ENCODE measurements at regions not wholly inside any gene's neighbourhood (a gene's known extent, or its start where the extent isn't known, plus 50 kb on each side); places are given as distances from the start of the nearest gene placed in this dataset.

DNA sequence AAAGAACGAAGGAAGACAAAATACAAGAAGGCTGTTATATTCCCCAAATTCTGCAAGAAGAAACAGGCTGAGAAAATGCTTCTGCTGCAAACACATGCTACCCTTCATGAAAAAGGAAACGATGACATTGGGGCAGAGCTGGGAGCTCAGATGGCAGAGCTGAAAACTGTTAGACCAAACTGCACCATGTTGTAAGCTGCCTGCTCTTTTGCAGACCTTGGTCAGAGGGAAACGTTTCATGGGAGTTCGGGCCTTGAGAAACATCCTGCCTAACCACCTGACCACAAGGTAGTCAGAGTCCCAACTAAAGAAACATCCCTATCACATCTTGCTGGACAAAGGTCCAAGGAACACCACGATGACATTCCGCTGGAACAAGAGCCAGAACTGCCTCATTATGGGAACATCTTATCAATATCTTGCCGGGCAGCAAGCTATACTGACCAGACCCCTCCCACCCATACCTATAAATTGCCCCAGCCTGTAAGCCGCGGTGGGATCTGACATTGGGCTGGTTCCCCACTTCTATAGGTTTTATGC, 110.7 kb upstream of the CTSC start:
- DNase-seq = no peak

DNA sequence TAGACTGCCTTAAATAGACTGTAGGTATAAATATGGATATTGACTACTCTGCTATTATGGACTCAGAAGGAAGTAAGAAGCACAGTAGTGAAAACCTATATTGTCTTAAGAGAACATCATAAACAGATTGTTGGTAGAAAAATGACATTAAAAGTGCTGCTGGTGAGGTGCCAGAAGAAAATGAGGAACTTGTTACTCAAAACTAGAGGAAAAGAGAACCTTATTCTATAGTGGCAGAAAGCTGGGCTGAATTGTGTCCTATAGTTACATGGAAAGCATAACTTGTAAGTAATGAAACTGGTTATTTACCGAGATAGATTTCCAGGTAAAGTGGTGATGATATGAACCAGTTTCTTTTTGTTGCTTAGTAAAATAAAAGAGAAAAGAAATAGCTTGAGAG, 109.7 kb upstream of the CTSC start:
- DNase-seq = no peak

DNA sequence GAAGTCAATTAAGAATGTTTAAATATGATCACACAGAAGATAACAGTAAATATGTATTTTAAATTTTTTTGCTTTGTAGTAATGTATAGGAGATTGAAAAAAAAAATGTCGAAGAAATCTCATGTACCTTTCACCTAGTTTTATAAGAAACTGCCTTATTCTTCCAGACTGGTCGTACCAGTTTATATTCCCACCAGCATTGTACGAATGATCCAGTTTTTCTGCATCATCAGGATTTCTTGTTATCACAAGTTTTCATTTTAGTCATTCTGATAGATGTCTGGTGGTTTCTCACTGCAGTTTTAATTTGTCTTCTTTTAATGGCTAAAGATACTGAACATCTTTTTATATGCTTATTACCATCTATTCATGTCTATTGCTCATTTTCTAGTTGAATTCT, 101.8 kb upstream of the CTSC start:
- DNase-seq = no peak

DNA sequence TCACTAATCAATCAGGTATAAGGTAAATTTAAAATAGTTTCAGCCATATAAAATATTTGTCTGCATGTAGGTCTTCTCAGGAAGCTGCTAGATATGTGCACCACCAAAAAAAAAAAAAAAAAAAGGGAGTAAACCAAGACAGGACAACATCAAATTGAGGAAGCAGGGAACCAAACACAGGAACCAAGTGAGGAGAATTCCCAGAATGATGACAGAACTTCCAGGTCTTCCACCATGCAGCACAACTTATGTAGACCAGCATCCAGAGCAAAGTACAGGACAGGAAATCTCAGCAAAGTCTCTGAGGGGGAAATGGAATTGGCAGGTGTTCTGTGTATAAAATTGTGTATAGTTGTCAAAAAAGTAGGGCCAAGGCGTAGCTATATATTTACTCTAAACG, 101.2 kb upstream of the CTSC start:
- DNase-seq = no peak

DNA sequence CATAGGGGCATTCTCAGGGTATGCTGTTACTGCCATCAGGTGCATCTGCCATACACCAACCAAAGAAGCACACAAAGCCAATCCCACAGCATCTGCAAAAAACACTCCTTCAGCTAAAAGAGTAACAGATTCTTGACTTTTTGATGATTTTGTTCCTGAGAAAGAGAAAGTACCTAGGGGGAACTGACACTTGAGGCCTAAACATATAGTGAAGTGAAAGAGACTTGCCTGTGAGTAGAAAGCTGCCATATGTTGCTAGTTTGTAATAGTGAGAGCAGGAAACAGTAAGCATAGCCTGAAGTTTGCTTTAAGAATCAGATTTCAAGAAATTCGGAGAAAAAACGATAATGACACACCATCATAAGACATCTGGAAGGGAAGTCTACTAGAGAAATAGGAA, 97.9 kb upstream of the CTSC start:
- DNase-seq = no peak

DNA sequence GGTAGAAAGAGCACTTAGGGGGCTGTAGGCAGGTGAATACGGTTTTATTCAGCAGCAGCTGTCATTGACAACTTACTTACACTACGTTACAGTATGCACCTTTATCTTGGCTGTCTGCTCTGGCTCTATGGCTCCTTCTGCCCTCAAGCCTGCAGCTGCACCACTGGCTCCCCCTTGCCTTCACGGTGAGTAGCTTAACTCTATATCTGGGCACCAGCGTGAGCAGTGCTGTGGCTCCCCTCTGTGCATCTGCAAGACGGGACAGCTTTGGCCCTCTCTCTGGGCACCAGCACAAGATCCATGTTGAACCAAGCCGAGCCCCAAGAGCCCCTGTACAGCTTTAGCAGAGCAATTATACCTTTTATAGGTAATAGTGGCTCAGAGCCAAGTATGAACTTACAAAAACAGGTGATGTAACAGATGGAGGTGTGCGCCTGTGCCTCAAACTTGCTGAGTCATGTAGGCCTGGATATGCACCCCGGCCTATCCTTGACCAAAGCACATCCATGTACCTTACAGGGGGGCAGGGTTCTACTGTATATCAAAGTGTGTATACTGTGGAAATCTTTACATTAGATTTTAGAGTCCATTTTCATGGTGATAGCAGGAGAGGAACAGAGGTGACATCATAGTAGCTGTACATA, 96.9 kb upstream of the CTSC start:
- no peak for DNase-seq

DNA sequence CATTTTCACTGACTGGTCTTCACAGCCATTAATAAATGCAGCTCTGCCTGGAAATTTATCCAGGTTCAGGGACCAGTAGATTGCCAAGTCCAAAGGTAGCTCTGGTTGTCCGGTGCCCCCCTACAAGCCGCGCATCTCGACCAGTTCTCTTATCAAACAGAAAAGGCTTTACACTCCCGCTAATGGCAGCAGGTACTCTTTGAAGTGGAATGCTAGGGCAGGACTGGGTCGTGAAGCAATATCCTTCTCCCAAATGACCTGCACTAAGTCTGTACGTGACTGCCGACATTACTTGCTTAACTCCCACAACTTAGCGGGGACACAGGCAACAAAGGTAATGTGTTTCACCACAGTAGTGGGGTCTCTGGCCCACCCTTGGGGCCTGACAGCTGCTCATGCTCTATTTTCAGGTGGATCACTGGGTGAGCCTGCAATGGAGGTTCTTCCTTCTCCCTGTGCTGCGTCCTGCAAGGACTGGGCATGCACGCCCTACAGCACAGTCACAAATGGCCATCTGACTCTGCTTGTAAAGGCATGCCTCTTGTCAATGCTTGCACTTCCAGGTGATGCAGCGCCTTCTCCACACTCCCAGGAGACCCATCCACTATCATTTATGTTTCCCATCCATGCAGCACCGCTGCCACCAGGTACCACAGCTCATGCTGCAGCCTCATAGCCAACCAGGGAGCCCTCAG, 96.1 kb upstream of the CTSC start:
- DNase-seq = no peak

DNA sequence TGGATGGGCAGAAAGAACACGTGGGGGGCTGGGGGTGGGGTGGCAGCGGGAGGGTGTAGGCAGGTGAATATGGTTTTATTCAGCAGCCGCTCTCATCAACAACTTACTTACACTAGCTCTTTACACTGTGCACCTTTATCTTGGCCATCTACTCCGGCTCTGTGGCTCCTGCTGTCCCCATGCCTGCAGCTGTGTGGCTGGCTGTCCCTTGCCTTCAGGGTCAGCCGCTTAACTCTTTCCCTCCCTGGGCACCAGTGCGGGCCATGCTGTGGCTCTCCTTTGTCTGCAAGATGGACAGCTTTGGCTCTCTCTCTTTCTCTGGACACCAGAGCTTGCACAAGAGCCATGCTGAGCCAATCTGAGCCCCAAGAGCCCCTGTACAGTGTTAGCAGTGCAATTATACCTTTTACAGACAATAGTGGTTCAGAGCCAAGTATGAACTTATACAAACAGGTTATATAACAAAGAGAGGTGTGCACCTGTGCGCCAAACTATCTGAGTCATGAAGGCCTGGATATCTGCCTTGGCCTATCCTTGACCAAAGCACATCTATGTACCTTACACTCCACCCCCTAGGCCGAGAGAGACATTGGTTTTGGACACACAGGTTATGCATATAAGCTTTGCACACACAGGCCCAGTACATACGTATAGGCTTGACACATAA, 94.3 kb upstream of the CTSC start:
- no peak for DNase-seq

DNA sequence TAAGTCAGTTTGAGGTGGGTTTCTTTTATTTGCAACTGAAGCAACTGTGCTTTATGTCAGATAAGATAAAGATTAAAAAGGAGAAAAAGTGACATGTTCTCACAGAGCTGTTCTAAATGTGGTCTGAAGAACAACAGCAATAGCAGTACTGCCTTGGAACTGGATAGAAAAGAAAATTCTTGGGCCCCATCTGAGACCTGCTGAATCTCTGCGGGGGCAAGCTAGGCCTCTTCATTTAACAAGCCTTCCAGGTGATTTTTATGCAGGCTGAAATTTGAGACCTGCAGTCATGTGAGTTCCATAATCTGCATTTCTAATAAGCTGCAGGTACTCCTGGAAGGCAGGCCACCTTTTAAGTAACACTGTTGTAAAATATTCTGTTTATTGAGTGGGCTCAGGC, 91.4 kb upstream of the CTSC start:
- DNase-seq = peak; percentile 0

DNA sequence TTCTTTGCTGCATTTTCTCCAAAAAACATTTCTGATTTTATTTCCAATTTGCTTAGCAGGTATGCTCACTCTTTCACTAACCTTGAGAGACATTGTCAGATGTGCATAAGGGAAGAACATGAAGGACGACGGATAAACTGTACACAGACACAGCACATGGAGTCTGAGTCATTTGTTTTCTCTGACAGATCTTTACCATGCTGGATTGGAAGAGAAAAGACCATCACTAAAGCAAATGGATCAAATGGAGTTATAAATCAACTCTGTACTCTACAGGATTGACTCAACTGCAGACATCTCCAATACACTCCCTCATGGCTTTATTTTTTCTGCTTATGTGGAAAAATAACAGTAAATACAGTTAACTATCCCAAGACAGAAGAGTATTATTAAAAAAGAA, 90.2 kb upstream of the CTSC start:
- DNase-seq = no peak

DNA sequence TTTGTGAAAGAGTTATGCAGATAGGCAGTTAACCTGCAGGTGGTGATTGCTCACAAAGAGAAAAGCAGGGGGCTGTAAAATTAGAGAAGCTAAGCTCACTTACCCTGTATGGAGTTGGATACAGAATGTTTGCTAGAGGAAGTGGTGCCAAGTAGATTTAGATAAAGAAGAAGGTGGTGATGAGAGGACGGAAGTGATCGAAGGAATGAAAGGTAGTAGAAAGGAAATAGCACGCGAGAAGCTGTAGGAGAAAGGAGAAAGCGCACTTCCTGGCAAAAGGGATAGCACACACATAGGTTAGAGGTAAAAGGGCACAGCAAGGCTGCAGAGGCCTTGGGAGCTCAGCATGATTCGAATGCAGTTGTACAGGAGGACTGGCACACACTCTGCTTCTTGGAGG, 87.3 kb upstream of the CTSC start:
- no peak for DNase-seq

DNA sequence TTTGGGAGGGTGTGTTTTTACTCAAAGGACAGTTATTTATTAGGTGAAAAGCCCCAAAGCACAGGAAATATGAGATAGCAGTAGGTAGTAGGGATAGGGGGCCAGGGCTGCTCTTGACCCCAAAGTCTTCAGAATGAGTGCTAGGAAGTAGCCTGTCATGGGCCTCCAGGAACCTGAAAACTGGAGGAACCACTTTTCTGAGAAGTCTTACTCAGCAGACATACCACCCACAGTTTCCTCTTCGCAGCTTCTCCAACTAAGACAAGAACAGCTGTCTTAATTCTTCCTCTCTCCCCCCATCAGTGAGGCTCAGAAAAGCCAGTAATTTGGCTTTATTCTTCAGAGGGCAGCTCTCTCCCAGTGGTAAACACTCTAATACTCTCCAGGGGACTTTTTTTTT, 84.0 kb upstream of the CTSC start:
- no peak for DNase-seq

DNA sequence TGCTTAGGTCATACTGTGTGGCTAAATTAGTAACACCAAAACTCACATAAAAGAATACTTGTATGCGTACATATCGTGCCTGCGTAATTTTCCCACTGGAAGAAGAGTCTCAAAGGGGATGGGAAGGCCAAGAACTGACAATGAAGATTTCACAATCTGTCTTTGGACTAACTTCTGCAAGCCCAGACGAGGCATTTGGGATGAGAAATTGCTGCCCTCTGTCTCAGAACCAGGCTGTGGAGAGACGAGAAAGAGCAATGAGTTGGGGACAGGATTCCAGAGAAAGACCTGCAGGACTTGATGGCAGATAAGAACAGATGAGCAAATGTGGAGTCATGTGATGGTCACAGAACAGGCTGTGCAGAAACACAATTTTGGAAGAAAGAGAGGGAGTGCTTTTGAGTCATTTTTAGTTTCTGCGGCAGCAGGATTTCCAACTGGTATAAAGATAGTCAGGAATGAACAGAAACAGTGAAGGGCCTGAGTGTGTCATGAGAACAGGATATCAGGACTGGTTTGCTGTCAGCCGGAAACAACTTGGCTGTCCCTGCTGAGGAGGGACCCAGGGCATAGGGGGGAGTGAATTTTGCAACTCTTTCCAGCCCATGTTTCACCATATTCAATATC, 82.7 kb upstream of the CTSC start:
- no peak for DNase-seq

DNA sequence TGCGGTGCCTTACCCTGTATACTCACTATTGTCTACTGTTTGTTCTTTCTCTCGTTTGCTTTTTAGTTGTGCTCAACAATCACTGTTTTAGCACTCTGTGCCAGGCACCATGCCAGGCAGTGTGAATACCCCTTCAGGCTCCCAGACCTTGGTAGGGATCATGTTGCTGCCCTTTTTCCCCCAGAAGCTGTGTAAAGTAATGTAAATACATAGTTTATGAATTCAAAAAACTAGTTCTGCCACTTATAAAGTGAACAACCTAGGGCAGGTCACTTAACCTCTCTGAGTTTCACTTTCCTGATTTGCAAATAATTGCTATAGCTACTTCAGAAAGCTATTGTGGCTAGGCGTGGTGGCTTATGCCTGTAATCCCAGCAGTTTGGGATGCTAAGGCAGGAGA, 81.0 kb upstream of the CTSC start:
- no peak for DNase-seq

DNA sequence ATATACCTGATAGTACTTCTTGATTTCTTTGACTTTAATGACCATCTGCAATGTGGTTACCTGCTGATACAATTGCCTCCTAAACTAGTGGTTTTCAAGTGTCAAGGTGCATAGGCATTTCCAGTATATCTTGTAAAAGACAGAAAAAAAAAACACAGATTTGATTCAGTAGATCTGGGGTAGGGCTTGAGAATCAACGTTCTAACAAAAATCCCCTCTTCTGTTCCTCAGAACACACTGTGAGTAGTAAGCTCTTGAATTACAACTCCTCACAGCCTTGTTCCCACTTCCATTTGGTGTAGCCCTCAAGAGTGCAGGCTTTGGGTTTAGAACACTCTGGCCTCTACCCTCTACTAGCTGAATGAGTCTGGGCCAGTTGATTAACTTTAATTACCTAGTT, 78.0 kb upstream of the CTSC start:
- DNase-seq = no peak

DNA sequence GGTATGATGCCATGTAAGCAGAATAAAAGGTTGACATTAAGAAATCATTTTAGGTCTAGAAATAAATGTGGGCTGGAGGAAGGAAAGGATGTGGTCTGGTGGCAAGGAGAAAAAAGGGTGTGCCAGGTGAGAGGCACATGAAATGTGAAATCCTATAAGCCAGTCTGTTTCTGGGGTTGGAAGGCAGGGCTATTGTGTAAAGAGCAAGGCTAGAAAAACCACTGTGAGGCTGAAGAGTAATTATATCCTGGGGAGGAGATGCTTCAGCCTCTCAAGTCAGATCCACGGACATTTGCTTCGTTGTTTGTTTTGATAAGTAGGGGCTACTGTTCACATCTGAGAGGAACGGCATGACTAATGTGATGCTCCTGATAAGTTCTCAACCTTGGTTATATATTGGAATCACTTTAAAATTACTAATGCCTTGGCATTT, 77.5 kb upstream of the CTSC start:
- DNase-seq = no peak

DNA sequence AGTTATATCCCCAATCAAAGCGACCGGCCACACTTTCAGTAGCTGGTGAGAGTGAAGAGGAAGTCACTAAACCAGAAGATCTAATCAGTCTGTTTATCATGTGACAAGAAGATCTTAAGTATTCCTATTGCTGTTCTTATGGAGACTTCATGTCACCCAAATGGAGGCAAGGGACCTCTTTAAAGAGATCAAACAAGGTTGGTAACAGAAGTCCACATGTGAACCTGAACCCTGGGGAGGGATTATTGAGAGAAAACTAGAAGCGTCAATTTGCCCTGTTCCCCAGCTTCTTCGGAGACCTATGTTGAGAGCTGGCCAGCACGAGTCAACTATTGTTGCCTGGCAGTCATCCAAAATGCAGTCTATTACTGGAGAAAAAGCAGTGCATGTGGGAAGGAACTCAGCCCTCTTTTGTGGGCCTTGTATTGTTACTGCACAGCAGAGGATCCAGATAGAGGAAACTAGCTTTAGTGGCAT, 76.9 kb upstream of the CTSC start:
- DNase-seq = no peak

DNA sequence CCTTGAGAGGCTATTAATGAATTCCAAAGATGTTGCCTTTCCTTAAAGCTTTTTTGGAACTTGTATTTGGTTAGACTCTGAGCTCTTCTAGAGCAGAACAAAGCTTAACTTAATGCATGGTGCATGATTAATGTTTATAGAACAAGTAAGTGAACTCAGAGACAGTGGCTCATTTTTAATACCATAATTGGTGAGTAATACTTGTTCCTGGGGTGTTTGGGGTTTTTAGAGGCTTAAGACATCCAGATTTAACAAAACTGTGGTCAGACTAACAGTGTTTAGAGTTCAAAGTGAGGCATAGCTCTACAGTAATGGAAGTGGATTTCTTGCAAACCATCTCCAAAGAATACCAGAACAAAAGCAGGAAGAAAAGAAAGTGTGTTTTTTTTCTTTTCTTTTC, 73.7 kb upstream of the CTSC start:
- DNase-seq = no peak

DNA sequence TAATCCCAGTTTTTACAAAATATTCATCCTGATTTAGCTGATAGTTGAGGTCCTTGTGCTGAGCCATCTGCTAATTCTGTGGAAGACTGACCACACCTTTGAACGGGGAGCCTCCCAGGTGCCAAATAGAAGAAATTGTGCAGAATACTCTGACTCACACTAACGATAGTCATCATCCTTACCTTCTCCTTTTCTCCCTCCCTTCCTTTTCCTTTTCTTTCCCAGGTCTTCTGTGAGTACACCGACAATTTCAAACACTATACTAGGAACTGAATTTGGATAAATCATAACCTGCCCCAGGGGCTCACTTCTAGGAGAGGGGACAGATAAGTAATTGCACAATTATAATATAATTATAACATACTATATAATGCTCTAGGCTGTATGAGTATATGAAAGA, 73.1 kb upstream of the CTSC start:
- no peak for DNase-seq

DNA sequence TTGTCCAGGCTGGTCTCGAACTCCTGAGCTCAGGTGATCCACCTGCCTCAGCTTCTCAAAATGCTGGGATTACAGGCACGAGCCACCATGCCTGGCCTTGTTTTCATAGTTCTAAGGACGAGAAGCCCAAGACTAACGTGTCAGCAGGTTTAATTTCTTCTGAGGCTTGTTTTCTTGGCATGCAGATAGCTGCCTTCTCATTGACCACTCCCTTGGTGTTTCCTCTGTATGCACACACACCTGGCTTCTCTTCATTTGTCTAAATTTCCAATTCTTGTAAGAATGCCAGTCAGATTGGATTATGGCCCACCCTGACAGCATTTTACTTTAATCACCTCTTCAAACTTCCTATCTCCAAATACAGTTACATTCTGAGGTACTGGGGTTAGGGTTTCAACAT, 72.5 kb upstream of the CTSC start:
- no peak for DNase-seq

DNA sequence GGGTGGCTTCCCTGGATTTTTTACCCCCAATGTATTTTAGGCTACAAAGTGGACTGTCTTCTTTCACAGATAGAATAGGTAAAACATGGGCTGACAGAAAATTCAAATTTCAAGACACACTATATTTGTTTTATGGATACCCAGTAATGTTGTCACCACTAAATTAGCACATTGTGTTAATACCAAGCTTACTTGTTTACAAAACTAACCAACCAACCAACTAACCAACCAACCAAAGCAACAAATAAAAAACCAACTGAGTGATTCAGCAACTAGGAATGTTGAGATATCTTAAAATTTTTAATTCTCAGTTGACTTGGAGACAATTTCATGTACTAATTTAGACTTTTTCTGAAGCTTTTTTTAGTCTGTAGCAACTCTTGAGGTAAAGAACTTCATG, 69.3 kb upstream of the CTSC start:
- no peak for DNase-seq

DNA sequence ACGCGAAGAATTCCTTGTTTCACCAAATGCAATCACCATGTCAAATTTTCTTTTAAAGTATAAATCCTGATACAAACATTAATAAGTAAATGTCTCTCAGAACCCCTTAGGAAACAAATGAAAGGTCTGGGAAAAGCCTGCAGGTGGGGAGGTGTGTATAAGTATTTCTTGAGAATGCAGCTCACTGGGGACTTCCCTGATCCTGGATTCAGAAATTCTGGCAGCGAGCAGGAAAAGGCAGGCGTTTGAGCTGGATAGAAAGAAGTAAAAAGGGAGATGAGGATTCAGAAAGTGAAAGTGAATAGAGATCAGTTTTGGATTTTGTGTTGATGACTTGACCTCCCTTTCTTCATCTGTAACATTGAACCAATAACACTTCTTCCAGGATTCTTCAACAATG, 68.3 kb upstream of the CTSC start:
- no peak for DNase-seq

DNA sequence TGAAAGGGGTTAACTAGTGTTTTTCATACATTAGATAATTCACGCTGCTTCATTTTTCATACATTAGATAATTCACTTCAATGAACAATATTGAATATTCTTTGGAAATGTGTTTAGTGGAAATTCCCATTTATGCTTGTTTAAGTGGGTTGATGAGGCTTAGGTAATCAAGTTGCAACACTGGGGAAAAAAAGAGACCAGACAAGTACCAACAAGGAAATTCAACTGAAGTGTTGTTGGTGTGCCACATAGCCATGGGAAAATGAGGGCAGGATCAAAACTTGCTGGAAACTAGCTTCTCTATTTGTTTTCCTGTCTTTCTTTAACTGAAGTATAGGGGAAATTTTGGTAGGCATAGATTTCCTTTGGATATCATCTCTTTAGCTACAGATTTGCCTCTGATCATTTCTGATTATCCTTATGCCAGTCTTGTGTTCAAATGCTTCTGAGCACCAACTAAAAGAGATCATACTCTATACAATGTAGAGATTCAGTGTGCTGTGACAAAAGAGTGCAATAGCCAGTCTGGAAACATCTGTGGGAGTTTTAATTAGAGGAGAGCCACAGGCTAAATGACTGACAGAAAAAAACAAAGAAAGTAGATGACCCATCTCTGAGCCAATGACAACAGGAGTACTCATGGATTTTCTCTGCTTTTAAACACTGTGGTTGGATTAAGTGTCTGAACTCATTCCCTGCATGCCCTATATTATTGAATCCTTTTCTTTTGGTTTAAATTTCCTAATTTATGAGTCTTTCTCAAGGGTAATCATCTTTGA, 67.6 kb upstream of the CTSC start:
- DNase-seq = no peak
